ENCODE measurements at regions not wholly inside any gene's neighbourhood (a gene's known extent, or its start where the extent isn't known, plus 50 kb on each side); places are given as distances from the start of the nearest gene placed in this dataset.

DNA sequence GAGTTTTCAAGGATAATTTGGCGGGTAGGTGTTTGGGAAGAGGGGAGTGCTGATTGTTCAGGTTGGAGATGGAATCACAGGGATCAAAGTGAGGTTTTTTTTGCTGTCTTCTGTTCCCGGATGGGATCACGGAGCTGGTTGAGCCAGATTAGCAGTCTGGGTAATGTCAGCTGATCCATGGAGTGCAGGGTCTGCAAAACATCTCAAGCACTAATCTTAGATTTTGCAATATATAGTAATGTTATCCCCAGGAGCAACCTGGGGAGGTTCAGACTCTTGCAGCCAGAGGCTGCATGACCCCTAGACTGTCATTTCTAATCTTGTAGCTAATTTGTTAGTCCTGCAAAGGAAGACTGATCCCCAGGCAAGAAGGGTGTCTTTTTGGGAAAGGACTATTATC, 354.1 kb upstream of the SGO1 start:
- TF ChIP-seq CTCF (conservative IDR thresholded peaks at IDR 0.05 in 1 of 2, IDR thresholded peaks at IDR 0.05 in 1 of 2; ENCODE audit: extremely low read depth in 1 of 2, insufficient read depth in 1 of 2, low read depth in 1 of 2, low read length in 2 of 2) (no peak), EZH2 (IDR thresholded peaks at IDR 0.05; ENCODE audit: borderline replicate concordance, low read length) (no peak)

Data from mammary epithelial cell (primary cell).